H54 (cell line): ENCODE measurements at regions not wholly inside any gene's neighbourhood (a gene's known extent, or its start where the extent isn't known, plus 50 kb on each side); places are given as distances from the start of the nearest gene placed in this dataset.

ENCODE experiments used
- DNase-seq: peaks from one replicate; pipeline ENCODE4 v3.0.0; 2011; ENCODE audit warnings: low spot score, mixed read lengths; ENCODE audit not compliant: insufficient read length
- FAIRE-seq: peaks from 3 replicates; lab custom pipeline; 2011; peaks lifted over from hg19 to GRCh38; lab: Jason Lieb, UNC
- POLR2A ChIP-seq: IDR thresholded peaks from 2 replicates; pipeline ENCODE4 v1.6.1; 2011; ENCODE audit warnings: low read depth, mild to moderate bottlenecking, low read length

GRCh38 chr1:230517326-230517725, 91.2 kb upstream of the PGBD5 start:
- no peak for TF ChIP-seq POLR2A
- DNase-seq: no peak
- FAIRE-seq: no peak

DNA sequence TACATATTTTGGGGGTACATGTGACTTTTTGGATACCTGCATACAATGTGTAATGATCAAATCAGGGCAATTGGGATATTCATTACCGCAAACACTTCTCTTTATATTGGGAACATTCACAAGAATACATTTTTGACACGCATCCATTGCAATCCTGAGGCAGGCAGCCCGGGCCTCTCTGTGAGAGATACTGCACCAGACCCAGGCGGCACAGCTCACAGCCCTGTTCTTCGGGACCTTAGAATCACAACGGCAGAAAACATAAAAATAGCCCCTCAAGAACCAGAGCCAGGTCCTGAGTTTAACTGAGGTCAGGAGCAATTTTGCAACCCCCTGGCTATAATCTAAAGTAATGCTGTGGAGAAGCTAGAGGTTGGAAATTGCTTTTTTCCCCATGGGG, 90.8 kb upstream of the PGBD5 start:
- no peak for TF ChIP-seq POLR2A
- FAIRE-seq (no peak), DNase-seq (no peak)

DNA sequence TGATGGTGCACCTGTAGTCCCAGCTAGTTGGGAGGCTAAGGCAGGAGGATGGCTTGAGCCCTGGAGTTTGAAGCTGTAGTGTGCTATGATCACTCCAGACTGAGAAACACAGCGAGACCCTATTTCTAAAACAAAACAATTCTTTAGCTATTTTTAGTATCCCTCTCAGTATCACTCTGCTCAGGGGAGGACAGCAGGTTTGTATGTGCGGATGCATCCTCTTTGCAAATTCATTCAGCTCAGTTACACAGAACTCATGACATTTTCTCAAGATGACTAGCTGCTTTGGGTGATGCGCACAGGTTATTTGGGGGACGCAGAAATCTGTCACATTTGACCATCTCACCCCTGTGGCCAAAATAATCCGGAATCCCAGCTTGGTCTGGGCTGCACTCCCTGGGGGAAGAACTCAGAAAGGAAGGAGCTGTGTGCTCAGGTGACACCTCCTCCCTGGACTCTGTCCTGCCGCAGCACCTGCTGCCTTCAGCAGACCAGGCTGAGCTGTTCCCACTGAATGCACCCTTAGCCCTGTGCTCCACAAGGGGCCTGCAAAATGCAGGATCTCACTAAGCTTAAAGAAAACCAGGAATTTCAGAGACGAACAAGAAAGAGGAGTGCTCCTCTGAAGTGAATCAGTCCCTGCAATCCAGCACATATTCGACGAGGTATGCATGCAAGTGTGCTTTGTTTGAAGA, 89.5 kb upstream of the PGBD5 start:
- TF ChIP-seq POLR2A: no peak
- no peak for FAIRE-seq
- no peak for DNase-seq

GRCh38 chr1:230510496-230510895, 84.4 kb upstream of the PGBD5 start:
- FAIRE-seq (no peak), DNase-seq (no peak)
- TF ChIP-seq POLR2A: no peak

DNA sequence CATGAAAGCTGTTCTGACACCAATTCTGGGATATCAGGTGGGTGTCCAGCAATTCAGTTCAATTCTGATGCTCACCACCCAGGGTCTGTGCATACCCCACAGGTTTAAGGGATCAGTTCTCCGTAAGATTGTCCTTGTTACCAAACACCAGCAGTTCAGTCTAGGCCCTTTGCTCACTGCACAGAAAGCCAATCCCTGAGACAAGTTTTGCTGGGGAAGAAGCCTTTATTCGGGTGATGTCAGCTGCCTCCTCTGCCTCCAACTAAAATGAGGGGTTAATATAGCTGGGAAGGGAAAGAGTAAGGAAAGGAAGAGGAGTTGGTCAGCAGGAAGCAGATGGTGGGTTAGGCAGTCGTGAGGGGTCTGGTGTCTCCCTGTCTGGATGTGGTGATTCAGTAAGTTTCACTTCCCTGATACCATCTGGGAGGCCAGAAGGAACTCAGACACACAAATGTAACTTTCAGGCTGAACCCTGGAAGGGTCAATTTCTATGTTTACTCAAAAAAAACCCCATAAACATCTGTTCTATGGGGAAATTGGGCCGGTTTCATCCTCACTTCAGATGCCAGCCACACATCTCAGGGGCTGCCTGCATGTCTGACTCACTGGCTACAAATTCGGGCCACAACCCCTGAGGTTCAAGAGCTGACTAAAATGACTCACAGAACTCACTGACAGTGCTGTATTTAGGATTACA, 83.3 kb upstream of the PGBD5 start:
- peak; percentile 24 for DNase-seq
- no peak for TF ChIP-seq POLR2A
- no peak for FAIRE-seq

DNA sequence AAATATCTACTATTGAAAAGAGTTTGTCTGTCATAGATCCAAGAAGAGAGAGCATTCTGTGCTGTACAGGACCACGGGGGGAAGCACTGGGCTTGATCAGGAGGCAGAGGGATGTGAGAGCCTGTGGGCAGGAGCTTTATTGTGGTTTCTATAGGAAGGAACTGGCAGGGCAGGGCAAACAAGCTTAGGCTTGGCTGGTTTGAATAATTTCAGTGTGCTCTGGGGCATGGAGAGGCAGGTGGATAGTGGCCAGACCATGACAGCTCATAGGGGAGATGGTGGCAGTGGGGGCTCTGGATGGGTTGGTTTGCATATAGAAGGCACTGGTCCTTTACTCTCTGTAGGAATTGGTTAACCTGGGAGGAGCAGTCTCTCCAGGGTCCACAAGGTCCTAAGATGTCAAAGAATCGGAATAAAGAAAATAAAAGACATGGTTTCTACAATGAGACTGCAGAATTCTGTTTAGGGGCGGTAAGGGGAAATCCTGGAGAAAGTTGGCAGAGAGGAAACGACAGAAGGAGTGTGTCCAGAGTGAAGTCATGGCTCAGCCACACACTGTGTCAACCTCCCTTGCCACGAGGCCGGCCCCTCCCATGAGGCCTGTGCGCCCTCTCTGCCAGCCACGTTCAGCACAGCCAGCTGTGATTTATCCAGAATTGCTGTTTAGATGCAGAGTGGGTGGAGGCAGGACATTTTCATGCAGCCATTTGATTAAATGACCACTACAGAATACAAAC, 81.7 kb upstream of the PGBD5 start:
- DNase-seq (no peak), FAIRE-seq (no peak)
- no peak for TF ChIP-seq POLR2A

- DNase-seq: no peak
- no peak for TF ChIP-seq POLR2A
- no peak for FAIRE-seq
These were observed 81.1 kb upstream of the PGBD5 start for GRCh38 chr1:230507236-230507635.

GRCh38 chr1:230506451-230506850, 80.3 kb upstream of the PGBD5 start:
- no peak for TF ChIP-seq POLR2A
- no peak for FAIRE-seq

GRCh38 chr1:230504310-230504709, 78.2 kb upstream of the PGBD5 start:
- DNase-seq (no peak), FAIRE-seq (no peak)
- no peak for TF ChIP-seq POLR2A

More at GRCh38 chr1:230506451-230506850, 80.3 kb upstream of the PGBD5 start:
- no peak for DNase-seq

DNA sequence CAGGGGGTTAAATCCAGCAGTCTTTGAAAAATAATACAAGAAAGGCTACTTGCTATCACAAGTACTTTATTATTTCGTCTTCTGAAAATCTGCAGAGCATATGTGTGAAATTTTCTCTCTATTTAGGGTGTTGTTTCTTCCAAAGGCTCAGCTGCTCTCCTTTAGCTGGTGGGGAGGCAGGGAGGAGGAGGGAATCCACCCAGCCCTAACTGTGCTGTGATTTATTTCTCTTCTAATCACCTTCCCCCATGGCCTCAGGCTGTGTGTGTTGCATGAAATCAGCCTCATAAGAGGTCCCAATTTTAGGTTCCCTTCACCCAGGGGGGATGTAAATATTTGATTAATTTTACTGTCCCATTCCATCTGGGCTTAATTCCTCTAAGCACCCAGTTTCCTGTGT, 77.6 kb upstream of the PGBD5 start:
- DNase-seq: no peak
- FAIRE-seq: no peak
- TF ChIP-seq POLR2A: no peak

- DNase-seq: no peak
- TF ChIP-seq POLR2A: no peak
- no peak for FAIRE-seq
These were observed 76.9 kb upstream of the PGBD5 start for GRCh38 chr1:230502996-230503395.

GRCh38 chr1:230502306-230502705, 76.2 kb upstream of the PGBD5 start:
- DNase-seq (no peak), FAIRE-seq (no peak)
- TF ChIP-seq POLR2A: no peak

DNA sequence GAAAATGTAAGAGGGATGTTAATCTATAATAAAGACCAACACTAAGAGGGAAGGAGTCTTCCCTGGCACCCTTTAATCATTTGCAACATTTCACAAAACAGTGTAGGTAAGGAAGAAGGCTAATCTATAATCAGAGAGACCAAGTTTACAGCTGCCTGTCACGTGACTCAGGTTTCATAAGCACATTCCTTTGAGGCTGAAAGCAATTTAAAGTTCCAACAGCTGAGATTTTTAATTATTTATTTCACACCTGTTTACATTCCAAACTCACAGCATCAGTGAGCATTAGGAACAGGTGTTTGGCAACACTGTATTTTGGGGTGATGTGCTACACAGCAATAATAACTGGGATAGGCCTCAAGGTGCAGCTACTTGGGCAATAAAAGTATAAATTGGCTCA, 75.7 kb upstream of the PGBD5 start:
- FAIRE-seq: no peak
- no peak for TF ChIP-seq POLR2A
- no peak for DNase-seq

DNA sequence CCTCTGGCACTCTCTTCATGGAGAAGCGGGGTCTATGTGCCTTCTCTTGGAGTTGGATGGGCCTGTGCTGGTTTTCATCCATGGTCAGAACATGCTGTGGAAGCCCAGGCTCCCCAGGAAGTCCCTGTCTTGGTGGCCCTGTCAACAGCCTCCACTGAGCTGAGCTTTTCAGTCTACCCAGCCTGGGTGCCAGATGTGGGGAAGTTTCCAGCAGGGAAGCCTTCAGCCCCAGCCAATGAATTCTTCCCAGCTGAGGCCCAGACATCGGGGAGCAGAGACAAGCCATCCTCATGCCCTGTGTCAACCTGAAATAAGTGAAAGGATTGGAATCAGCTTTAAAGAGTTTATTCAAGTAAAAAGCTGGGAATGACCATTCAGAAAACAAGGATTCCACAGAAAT, 75.1 kb upstream of the PGBD5 start:
- FAIRE-seq (no peak), DNase-seq (no peak)
- no peak for TF ChIP-seq POLR2A
